ENCODE measurements at regions not wholly inside any gene's neighbourhood (a gene's known extent, or its start where the extent isn't known, plus 50 kb on each side); places are given as distances from the start of the nearest gene placed in this dataset.

DNA sequence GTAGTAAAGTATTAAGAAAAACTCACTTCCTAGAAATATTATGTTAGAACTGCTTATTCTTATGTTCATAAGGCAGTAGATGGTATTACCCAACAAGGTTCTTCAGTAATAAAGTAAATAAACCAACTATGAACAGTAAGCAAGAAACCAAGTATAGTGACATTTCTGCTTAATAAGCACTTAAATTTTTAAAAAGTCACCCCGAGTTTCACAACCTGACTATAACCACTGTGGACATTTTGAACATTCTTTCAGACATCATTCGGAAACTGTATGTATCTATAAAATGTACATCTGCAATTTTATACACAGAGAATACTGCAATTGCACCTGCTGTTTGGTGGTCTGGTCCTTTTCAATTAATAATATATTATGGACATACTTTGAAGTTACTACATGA, 1073.6 kb downstream of the XPNPEP1 start:
- Histone ChIP-seq H3K36me3 (ENCODE audit: control insufficient read depth, insufficient read depth, low read length) (no peaks in the 10 kb centered on the region), H3K9me3 (ENCODE audit: control insufficient read depth, insufficient read depth, low read depth, low read length) (0 out of 2 replicates have a peak, but pooled peaks cover 3% of the 10 kb centered on the region), H3K27me3 (ENCODE audit: control insufficient read depth, insufficient read depth, low read length) (no peaks in the 10 kb centered on the region), H3K27ac (ENCODE audit: low read length) (no peak overlapping the region), H3K4me3 (ENCODE audit: low read depth in 2 of 2, low read length in 2 of 2) (no peak overlapping the region), H3K4me1 (ENCODE audit: control insufficient read depth, insufficient read depth, low read length) (no peaks in the 10 kb centered on the region)
- TF ChIP-seq SIN3A (IDR thresholded peaks at IDR 0.05; ENCODE audit: borderline replicate concordance, insufficient read depth, low read depth, low read length) (no peak), TCF7L2 (IDR thresholded peaks at IDR 0.05; ENCODE audit: low read depth, low read length) (no peak), REST (IDR thresholded peaks at IDR 0.05; ENCODE audit: insufficient read depth in 1 of 2, low read depth in 2 of 2, low read length in 1 of 2) (no peak), POLR2AphosphoS5 (IDR thresholded peaks at IDR 0.05; ENCODE audit: low read depth, low read length) (no peak), CTCF (IDR thresholded peaks at IDR 0.05) (no peak)
- POLR2A ChIA-PET, result no interaction called here
- no TSS peak for BruUV-seq (replicated peaks)
- CTCF ChIA-PET, result no interaction called here
- ATAC-seq, result no peak
- DNase-seq (ENCODE audit: low read depth, low spot score), result no peak
- intact Hi-C loops (cut with micrococcal nuclease; ENCODE audit: unreplicated experiment) (no loop called here), in situ Hi-C loops (cut with HindIII; ENCODE audit: low pct_unique_long_range_greater_than_20kb, low sequenced_read_pairs) (no loop called here)

DNA sequence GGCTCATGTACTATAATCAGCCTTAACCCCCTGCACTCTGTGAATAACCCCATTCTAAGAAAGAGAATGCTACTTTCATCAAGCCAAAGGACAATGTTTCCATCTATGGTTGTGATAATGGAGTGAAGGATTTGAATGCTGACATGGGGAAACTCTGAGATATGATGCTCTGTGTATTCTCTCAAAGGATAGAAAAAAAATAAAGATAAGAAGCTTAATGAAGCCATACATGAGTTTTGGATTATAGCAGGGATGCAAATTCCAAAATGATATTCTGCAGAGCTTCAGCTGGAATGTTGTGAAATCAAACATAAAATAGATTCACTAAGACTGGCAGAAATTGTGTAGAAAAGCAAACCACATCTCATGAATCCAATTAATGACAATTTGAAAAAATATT, 1074.1 kb downstream of the XPNPEP1 start:
- H3K9me3 ChIP-seq (ENCODE audit: control insufficient read depth, insufficient read depth, low read depth, low read length), result 0 out of 2 replicates have a peak, but pooled peaks cover 3% of the 10 kb centered on the region
- H3K36me3 ChIP-seq (ENCODE audit: control insufficient read depth, insufficient read depth, low read length), result no peaks in the 10 kb centered on the region
- H3K4me3 ChIP-seq (ENCODE audit: low read depth in 2 of 2, low read length in 2 of 2), result no peak overlapping the region
- ChIA-PET POLR2A (no interaction called here), CTCF (no interaction called here)
- no peak for ATAC-seq
- no peak for DNase-seq (ENCODE audit: low read depth, low spot score)
- in situ Hi-C loops (cut with HindIII; ENCODE audit: low pct_unique_long_range_greater_than_20kb, low sequenced_read_pairs) (no loop called here), intact Hi-C loops (cut with micrococcal nuclease; ENCODE audit: unreplicated experiment) (no loop called here)
- H3K27ac ChIP-seq (ENCODE audit: low read length), result no peak overlapping the region
- no peaks in the 10 kb centered on the region for H3K4me1 ChIP-seq (ENCODE audit: control insufficient read depth, insufficient read depth, low read length)
- BruUV-seq (replicated peaks), result no TSS peak
- no peaks in the 10 kb centered on the region for H3K27me3 ChIP-seq (ENCODE audit: control insufficient read depth, insufficient read depth, low read length)
- TF ChIP-seq REST (IDR thresholded peaks at IDR 0.05; ENCODE audit: insufficient read depth in 1 of 2, low read depth in 2 of 2, low read length in 1 of 2) (no peak), SIN3A (IDR thresholded peaks at IDR 0.05; ENCODE audit: borderline replicate concordance, insufficient read depth, low read depth, low read length) (no peak), POLR2AphosphoS5 (IDR thresholded peaks at IDR 0.05; ENCODE audit: low read depth, low read length) (no peak)

Data from Panc1 (cell line).